ENCODE measurements at regions not wholly inside any gene's neighbourhood (a gene's known extent, or its start where the extent isn't known, plus 50 kb on each side); places are given as distances from the start of the nearest gene placed in this dataset.
"Not testable (repeated sequence)": the region's sequence is repeated elsewhere in the genome, so short reads cannot be mapped to it uniquely, and the experiment has no call there.

DNA sequence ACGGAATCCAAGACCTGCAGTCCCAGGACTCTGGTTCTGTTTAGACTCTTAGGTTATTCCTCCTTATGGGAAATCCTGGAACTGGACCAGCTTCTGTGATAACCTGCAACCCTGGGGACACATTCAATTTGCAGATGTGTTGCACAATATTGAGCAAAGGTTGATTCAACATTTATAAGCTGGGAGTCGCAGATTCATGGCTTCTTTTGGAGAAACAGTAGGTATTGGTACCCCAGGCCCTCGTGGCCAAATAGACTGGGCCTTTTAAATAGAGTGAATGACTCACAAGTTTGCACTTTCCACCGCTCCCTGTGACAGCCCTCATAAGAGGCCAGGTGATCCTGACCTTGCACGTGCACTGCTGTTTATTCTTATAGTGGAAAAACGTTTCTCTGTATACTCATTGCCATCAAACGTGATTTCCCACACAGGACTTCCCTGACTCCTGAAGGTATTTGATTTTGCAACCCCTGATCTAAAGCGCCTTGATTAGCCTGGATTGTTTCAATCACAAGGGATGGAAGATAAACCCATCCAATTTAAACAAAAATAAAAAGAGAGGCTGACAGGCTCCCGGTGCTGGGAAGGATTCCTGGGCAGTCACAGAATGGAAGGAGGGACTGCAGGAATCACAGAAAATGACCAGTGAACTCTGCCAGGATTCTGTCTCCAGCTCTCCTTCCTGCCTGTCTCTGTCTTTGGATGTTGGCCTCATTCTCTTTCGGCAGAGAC is 98.0 kb downstream of the VCPKMT start:
- no peak for DNase-seq (ENCODE audit: low spot score)

DNA sequence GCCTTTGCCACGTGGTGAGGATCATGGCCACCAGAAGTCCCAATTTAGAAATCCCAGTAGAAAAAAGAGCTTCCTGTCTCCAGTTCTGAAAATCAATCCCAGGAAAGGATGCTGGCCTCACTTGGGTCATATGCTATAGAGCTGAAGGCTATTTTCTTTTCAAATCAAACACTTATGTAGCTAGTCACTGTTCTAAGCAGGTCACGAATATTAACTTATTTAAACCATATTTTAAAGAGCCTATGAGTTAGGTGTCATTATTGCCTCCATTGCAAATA is 97.5 kb downstream of the VCPKMT start:
- no peak for DNase-seq (ENCODE audit: low spot score)

DNA sequence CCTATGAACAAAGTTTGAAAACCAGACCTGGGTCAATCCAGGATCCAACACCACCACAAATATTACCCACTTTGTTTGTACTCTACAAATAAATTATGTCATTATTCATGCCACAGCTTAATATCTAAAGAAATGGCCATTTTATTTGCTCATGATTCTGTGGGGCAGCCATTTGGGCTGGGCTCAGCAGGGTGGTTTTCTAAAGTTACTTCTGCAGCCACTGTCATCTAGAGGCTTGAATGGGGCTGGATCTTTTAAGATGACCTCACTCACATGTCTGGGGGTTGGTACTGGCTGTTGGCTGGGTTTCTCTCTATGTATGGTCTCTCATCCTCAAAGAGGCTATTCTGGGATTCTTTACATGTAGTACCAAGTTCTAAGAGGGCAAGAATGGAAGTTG is 96.2 kb downstream of the VCPKMT start:
- DNase-seq (ENCODE audit: low spot score): no peak

DNA sequence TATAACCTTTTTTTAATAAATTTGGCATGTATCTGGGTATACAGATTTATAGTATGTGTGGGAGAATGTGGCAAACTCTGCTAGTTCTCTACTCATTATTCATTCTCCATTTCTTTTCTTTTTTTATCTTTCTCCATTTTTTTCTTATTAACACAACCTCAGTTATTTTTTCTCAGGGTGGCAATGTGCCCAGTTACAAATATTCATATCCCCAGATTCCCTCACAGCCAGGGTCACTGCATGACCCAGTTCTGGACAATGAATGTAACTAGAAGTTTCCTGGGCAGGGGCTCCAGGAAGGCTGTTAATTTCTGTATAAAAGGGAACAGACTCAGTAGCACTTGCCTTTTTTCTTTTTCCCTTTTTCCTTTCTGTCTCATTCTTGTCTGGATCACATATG is 95.6 kb downstream of the VCPKMT start:
- DNase-seq (ENCODE audit: low spot score): no peak

DNA sequence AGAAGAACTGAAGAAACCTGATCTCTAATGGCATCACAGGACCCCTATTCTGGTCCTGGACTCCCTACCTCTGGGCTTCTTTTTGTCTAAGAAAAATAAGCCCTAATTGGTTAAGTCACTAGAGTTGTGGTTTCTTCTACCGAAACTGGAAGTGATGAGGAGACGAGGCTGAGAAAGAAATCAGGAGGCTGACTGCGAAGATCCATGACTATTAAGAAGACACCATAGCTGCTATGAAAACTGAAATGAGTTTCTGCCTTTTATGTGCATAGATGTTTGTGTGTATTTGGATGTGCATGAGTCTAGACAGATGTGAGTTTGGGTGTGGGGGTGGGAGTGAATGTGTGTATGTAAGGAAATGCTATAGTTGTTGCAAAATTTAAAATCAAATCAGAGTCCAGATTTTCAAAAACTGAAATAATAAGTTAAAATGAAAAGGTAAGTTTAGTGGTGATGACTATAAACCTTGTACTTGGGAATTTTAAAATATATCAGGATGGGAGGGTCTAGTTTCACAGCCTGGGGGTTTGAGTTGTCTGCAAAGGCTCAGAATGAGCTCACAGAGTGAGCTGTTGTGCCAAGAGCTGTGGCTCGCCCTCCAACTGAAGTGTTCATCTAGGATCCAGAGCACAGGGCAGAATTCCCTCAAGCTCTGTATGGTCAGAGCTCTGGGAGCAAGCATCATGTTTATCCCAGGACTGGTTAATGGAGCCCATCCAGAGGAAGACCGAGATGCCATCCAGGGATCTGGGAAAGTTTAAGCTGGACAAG is 94.9 kb downstream of the VCPKMT start:
- no peak for DNase-seq (ENCODE audit: low spot score)

DNA sequence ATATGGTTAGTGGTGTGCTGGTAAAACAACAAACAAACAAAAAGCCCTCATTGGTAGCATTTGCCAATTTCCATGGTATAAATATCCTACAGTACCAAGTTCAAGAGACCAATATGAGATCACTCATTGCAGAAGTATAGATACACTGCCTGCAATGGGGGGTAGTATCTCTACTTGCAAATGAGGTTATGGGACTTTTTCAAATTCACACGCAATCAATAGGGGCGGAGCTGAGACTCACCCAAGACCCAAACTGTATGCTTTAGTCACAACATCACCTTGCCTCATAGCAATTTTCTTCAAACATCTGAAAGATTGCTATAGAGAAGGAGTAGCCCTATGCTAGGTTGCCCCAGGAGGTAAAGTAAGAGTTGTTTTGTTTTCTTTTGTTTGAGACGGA is 93.7 kb downstream of the VCPKMT start:
- DNase-seq (ENCODE audit: low spot score): no peak

DNA sequence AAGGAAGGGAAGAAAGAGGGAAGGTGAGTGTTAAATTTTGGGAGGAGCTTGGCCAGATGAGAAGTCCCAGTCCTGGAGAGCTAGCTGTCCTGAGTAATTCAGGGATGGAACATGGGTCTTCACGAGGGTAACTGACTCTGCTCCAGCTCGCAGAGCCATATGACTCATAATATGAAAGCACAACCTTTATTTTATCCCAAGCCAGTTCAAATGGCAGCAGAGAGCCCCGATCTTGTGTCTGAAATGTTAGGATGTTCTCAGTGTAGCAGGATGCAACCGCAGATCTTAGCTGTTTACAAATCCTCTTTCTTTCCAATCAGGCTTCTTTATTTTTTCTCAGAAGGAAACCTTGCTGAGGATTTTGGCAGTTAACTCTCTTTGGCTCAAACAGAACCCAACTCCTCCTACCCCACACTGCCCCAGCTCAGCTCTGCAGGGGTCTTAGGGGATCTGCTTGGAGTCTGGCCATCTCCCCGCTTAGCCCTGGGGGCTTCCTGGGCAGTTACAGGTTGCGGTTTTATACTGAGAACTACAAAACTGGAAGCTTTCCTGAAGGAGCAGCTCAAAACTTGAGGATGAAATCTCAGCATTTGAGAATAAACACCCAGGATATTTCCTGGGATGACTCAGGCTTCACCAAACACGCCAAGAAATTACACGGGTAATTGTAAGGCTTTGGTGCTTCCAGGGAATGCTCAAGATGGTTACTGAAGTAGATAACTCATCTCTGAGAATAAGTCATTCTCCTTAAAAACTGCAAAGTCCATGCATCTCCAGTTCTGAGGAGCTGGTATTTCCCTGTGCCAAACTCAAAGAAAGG is 92.5 kb downstream of the VCPKMT start:
- DNase-seq (ENCODE audit: low spot score): no peak

DNA sequence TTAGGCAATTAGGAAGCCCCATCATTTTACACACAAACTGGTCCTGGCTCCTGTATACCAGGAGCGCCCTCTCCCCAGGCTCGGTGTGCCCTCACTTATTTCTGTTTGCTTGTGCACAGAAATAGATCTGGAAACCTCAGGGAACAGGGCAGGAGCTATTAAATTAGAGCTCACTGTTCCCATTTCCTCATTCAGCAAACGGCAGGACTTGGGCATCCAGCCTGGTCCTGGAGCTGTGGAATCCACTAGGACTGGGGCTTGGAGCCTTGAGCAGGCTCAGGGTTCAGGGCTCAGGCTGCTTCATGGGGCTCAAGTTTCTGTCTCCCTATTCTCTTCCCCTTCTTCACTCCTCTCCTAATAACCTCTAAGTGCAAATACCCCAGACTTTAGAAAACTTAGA is 91.3 kb downstream of the VCPKMT start:
- no peak for DNase-seq (ENCODE audit: low spot score)

DNA sequence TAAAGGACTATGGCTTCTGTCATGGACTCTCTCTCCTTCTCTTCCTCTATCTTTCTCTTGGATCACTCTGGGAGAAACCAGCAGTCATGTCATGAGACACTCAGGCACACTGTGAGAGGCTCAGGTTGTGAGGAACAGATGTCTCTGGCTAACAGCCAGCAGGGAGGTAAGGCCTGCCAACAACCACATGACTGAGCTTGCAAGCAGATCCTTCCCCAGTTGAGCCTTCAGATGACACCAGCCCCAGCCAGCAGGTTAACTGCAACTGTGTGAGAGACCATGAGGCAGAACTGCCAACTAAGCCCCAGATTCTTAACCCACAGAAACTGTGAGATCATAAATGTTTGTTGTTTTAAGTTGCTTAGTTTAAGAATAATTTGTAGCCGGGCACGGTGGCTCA is 90.6 kb downstream of the VCPKMT start:
- DNase-seq (ENCODE audit: low spot score): no peak

DNA sequence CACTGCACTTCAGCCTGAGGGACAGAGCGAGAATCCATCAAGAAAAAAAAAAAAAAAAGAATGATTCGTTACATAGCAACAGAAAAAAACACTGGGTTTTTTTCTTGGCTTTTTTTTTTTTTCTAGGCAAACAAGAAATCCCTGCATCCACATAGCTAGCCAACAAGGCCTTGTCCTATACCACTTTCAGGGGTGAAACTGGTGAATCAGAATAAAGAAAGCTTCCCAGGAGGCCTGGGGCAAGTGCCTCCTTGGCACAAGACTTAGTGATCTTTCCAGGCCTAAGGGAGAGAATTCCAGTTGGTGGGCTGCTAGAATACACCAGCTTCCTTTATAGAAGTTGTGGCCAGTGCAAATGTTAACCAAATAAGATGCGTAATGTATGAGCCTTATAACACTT is 90.0 kb downstream of the VCPKMT start:
- no peak for DNase-seq (ENCODE audit: low spot score)

DNA sequence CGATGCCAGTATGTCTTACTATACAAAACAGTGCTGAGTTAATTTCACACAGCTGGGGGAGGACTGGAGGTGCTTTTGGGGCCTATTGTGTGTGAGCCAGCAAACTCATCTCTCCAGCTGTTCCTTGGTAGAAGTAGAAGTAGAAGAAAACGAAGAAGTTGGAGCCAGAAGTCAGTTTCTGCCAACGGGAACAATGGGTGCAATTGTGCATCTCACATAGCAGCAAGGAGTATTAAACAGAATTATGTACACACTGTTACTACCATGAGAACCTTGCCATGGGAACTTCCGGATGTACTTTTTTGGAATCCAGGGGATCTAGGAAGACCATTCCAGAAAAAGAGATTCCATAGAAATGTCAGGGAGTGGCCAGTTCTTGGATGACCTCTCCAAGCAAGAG is 88.6 kb downstream of the VCPKMT start:
- no peak for DNase-seq (ENCODE audit: low spot score)

DNA sequence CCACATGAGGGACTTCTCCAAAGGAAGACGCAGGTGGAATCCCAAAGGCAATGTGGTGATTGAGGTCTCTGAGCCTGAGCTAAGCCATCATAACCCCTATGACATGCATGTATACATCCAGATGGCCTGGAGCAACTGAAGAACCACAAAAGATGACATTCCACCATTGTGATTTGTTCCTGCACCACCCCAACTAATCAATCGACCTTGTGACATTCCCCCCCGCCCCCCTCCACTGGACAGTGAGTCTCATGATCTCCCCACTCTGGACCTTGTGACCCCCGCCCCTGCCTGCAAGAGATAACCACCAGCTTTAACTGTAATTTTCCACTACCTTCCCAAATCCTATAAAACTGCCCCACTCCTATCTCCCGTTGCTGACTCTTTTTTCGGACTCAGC is 87.9 kb downstream of the VCPKMT start:
- no peak for DNase-seq (ENCODE audit: low spot score)

DNA sequence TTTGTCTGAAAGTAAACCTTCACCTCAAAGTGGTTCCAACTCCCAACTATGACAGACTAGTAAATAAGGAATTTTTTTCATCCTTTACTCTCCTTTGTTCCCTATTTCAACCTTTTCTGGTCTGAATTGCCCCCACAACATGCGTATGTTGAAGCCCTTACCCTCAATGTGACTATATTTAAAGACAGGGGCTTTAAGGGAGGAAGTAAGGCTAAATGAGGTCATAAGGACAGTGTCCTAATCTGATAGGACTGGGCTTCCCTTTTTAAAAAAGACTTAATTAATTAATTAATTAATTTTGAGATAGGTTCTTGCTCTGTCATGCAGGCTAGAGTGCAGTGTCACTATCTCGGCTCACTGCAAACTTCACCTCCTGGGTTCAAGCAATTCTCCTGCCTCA is 86.3 kb downstream of the VCPKMT start:
- no peak for DNase-seq (ENCODE audit: low spot score)

DNA sequence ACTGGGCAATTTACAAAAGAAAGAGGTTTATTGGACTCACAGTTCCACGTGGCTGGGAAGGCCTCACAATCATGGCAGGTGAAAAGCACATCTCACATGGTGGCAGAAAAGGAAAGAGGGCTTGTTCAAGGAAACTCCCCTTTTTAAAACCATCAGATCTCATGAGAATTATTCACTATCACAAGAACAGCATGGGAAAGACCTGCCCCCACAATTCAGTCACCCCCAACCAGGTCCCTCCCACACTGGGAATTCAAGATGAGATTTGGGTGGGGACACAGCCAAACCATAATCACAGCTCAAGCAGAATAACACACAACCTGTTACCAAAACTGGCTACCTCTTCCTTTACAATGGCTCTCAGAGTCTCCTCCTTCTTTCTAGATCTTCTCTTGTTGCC is 85.5 kb downstream of the VCPKMT start:
- not testable (repeated sequence) for DNase-seq (ENCODE audit: low spot score)

DNA sequence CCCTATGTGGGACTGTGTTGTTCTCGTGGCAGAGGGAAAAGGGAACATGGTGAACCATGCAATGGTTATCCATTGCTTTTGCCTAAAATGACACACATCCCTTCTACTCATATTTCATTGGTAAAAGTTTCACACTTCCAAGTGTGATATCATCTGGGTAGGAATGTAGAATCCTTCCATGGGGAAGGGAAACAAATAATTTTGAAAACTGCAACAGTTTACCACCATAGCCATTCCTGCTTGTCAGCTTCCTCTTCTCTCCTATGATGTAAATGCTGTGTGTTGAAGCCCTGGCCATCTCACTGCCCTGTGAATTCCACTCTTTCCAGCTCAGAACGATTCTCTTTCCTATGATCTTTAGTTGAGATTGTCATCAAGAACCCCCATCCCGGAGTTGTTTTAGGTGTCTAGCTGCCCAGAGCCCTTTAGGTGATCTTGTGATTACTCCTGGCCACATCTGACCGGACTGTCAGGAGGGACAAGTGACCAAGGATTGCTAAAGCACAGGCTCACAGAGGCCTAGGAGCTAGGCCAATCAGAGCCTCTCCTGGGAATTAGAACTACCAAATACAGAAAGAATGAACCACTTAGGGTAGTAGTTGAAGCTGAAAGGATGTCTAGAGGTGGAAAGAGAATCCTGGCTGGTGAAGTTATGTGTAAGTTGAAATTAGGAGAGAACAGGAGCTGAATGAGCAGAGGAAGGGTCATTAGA is 84.6 kb downstream of the VCPKMT start:
- no peak for DNase-seq (ENCODE audit: low spot score)

DNA sequence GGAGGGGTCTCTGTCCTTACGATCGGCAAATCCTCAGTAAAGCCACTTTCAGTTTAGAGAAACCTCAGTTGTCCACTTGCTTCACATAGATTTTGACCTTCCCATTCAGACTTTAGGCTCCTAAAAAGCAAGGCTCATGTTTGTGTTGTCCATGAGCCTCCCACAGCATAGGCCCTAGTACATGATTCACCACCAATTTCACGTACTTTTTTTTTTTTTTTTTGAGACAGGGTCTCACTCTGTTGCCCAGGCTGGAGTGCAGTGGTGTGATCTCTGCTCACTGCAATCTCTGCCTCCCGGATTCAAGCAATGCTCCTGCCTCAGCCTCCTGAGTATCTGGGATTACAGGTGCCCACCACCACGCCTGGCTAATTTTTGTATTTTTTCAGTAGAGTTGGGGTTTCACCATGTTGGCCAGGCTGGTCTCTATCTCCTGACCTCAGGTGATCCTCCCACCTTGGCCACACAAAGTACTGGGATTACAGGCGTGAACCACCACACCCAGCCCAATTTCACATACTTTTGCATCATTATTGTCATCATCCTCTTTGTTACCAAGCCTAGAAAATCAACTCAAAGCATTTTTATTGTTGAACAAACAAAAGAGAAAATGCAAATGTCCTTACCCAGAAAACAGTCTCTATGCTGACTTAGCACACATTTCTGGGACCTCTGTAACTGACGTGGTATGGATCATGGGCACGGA is 83.8 kb downstream of the VCPKMT start:
- not testable (repeated sequence) for DNase-seq (ENCODE audit: low spot score)

DNA sequence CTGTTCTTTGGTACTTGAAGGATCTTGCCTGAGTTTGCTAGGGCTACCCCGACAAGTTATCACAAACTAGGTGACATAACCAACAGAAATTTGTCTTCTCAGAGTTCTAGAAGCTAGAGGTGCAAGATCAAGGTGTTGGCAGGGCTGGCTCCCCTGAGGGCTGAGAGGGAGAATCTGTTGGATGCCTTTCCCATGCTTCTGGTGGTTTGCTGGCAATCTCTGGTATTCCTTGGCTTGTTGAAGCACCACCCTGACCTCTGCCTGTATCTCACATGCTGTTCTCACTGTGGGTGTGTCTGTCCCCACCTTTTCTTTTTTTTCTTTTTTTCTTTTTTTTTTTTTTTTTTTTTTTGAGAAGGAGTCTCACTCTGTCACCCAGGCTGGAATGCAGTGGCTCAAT is 81.2 kb downstream of the VCPKMT start:
- DNase-seq (ENCODE audit: low spot score): no peak

DNA sequence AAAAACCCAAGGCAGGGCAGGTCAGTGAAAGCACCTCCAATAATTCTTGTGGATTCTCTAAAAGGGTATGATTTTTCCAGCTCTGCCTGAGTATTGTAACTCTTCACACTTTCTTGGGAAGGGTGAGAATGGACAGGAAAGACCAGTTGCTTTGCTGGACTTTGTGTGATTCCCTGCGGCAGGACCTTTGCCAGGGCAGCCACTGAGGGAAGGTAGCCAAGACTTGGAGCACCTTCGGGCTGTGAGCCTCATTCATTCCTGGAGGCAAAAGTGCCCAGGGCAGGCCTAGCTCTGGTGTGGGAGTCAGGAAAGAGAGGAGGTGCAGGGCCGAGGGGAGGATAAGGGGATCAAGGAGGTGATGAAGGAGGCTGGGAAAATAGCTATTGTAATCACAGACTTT is 80.2 kb downstream of the VCPKMT start:
- no peak for DNase-seq (ENCODE audit: low spot score)

DNA sequence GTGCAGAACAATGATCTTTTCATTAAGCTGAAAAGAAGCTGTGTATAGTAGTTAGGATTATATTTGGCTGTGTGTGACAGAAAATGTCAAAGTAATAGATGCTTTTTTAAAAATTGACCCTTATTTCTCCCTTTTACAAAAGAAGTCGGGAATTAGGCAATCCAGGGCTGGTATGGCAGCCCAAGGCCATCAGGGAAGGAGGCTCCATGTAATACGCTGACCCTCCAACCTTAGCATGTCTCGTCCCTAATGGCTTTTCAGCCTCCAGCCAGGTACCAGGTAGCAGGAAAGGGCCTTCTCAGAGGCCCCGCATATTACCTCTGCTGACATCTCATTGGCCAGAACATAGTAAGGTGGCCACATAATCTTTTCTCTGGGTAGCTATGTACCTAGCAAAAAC is 79.7 kb downstream of the VCPKMT start:
- no peak for DNase-seq (ENCODE audit: low spot score)

DNA sequence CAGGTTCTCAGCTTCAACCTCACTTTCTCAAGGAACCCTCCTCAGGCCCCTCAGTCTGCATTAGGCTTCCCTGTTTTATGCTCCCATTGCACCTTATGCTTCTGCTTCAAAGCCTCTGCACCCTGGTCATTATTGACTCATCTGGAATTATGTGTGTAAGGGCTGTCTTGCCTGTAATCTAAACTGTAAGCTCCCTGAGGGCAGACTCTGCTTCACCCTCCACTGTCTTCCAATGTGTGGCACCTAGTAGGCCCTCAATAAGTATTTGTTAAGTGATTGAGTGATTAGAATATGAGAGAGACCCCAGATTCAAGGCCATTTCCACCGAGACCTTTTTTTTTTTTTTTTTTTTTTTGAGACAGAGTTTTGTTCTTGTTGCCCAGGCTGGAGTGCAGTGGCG is 79.1 kb downstream of the VCPKMT start:
- DNase-seq (ENCODE audit: low spot score): no peak

DNA sequence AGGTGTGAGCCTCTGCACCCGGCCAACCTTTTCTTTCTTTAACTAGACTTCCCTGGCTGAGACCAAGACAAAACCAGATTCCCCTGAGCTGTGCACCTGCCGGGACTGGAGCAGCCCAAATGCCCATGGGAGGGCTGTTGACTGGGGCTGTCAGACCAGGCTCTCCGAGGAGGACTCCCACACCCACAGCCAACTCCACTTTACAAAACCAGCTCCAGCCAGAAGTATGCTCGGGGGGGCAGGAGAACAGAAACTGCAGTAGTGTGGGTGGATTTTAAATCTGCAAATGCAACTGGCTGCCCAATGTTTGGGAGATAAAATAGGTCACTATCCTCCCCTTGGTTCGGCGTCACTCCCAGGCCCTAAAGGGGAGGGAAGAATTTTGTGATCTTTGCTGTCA is 78.5 kb downstream of the VCPKMT start:
- no peak for DNase-seq (ENCODE audit: low spot score)
